Caco-2 (cell line): ENCODE measurements at regions not wholly inside any gene's neighbourhood (a gene's known extent, or its start where the extent isn't known, plus 50 kb on each side); places are given as distances from the start of the nearest gene placed in this dataset.

Experiments used
- BruUV-seq: library from RNA; stranded (reverse); fragments of 400-500 nt; replicated peaks from 2 replicates; lab custom pipeline; 2021; lab: Mats Ljungman, UMichigan
- CTCF ChIA-PET: fragments of 300-600 bp; sonication (Branson Sonifier 250); formaldehyde crosslinking; loops from one replicate; lab custom pipeline; 2022; ENCODE audit warnings: antibody characterized with exemption; lab: Charles Lee
- POLR2A ChIA-PET: fragments of 300-600 bp; sonication (Branson Sonifier 250); formaldehyde crosslinking; loops from one replicate; lab custom pipeline; 2022; ENCODE audit warnings: antibody characterized with exemption; lab: Charles Lee
- DNase-seq, 2 experiments: peaks; one replicate each; pipeline versions ENCODE4 v3.0.0 to v3.0.0-alpha.2; 2020 to 2022
- H3K27me3 ChIP-seq: replicated peaks from 2 replicates; pipeline ENCODE4 v1.6.0; 2011; ENCODE audit warnings: low read length; ENCODE audit not compliant: control insufficient read depth, insufficient read depth
- H3K36me3 ChIP-seq: 2 replicates; pipeline ENCODE4 v1.5.1; 2011; ENCODE audit warnings: low read length; ENCODE audit not compliant: control insufficient read depth, insufficient read depth
- H3K4me1 ChIP-seq: fragments of 250-450 bp; sonication (Bioruptor Pico); 2 replicates; pipeline ENCODE4 v1.5.1; 2020; ENCODE audit warnings: mild to moderate bottlenecking
- H3K4me3 ChIP-seq: 2 replicates; pipeline ENCODE4 v1.5.1; 2011; ENCODE audit warnings: low read depth, mild to moderate bottlenecking, control low read depth, low read length
- H3K9me3 ChIP-seq: fragments of 250-450 bp; sonication (Bioruptor Pico); 2 replicates; pipeline ENCODE4 v1.5.1; 2020; ENCODE audit warnings: mild to moderate bottlenecking, moderate library complexity
- H3K27ac Mint-ChIP-seq: one replicate; pipeline ENCODE4 v1.8.0; 2022; ENCODE audit warnings: mixed read lengths; ENCODE audit not compliant: unreplicated experiment
- H3K27me3 Mint-ChIP-seq: one replicate; pipeline ENCODE4 v1.8.0; 2022; ENCODE audit warnings: mixed read lengths; ENCODE audit not compliant: insufficient read depth, unreplicated experiment
- H3K36me3 Mint-ChIP-seq: one replicate; pipeline ENCODE4 v1.8.0; 2022; ENCODE audit warnings: mild to moderate bottlenecking, mixed read lengths; ENCODE audit not compliant: insufficient read depth, unreplicated experiment
- H3K4me1 Mint-ChIP-seq: one replicate; pipeline ENCODE4 v1.8.0; 2022; ENCODE audit warnings: low read depth, mixed read lengths; ENCODE audit not compliant: unreplicated experiment
- H3K4me3 Mint-ChIP-seq: one replicate; pipeline ENCODE4 v1.8.0; 2022; ENCODE audit warnings: mild to moderate bottlenecking, moderate library complexity, mixed read lengths; ENCODE audit not compliant: unreplicated experiment
- H3K9me3 Mint-ChIP-seq: one replicate; pipeline ENCODE4 v1.8.0; 2022; ENCODE audit warnings: mixed read lengths; ENCODE audit not compliant: unreplicated experiment
- CTCF ChIP-seq, 2 experiments: fragments of 200-600 bp in 1 of 2; IDR thresholded peaks; 1 replicate in 1 of 2; 2 replicates in 1 of 2; pipeline versions ENCODE4 v1.5.1 to v1.8.0; 2011 to 2022; ENCODE audit warnings: antibody characterized with exemption in 1 of 2, control low read depth in 1 of 2, inconsistent platforms in 1 of 2, low read depth in 1 of 2, low read length in 1 of 2, mild to moderate bottlenecking in 1 of 2, moderate library complexity in 1 of 2; ENCODE audit not compliant: insufficient read depth in 1 of 2, severe bottlenecking in 1 of 2, unreplicated experiment in 1 of 2
- intact Hi-C: fragments of 100-400 bp; cut with micrococcal nuclease; formaldehyde crosslinking; loops from one replicate; pipeline ENCODE4 v1.10.0; 2022; ENCODE audit not compliant: unreplicated experiment

- Mint-ChIP-seq H3K4me3 (no peak overlapping the region), H3K27ac (no peak overlapping the region), H3K9me3 (no peaks in the 10 kb centered on the region), H3K27me3 (no peaks in the 10 kb centered on the region), H3K36me3 (no peaks in the 10 kb centered on the region), H3K4me1 (no peaks in the 10 kb centered on the region)
- BruUV-seq, result no TSS peak
- ChIA-PET CTCF (no interaction called here), POLR2A (no interaction called here)
- Histone ChIP-seq H3K27me3 (no peaks in the 10 kb centered on the region), H3K4me1 (peaks cover 22% of the 10 kb centered on the region), H3K36me3 (no peaks in the 10 kb centered on the region), H3K4me3 (no peak overlapping the region), H3K9me3 (no peaks in the 10 kb centered on the region)
- intact Hi-C loops, result no loop called here
- no peak for TF ChIP-seq CTCF (IDR thresholded peaks at IDR 0.05; ENCODE audit: insufficient read depth in 1 of 2, low read depth in 1 of 2, low read length in 1 of 2, severe bottlenecking in 1 of 2, unreplicated experiment in 1 of 2)
- DNase-seq, result peak; percentile 50 to 56
Observed at GRCh38 chr18:57273194-57273593, 79.2 kb upstream of the ST8SIA3 start.

DNA sequence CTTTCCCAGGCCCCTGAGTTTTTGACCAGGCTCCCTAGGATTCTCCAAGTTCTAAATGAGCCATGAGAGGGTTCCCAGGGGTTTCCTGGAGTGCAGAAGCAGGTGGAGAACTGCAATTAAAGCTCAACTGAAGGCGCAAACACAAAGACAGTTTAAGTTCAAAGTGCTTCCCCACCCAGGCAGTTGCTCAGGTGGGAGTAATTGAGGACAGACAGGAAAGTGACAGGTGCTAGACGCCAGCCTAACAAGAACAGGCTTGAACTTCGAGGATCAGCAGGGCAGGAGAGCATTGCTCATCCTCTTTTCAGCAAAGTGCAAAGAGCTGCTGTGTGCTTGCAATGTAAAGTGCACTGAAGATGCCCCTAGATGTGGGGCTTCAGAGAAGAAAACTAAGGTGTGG, 77.2 kb upstream of the ST8SIA3 start:
- no TSS peak for BruUV-seq
- TF ChIP-seq CTCF (IDR thresholded peaks at IDR 0.05; ENCODE audit: insufficient read depth in 1 of 2, low read depth in 1 of 2, low read length in 1 of 2, severe bottlenecking in 1 of 2, unreplicated experiment in 1 of 2), result no peak
- no peak for DNase-seq
- no peaks in the 10 kb centered on the region for H3K9me3 ChIP-seq
- H3K9me3 Mint-ChIP-seq, result no peaks in the 10 kb centered on the region
- H3K36me3 Mint-ChIP-seq, result no peaks in the 10 kb centered on the region
- intact Hi-C loops, result no loop called here
- H3K27me3 ChIP-seq, result no peaks in the 10 kb centered on the region
- H3K4me3 Mint-ChIP-seq, result no peak overlapping the region
- H3K4me1 ChIP-seq, result peaks cover 21% of the 10 kb centered on the region
- no peak overlapping the region for H3K4me3 ChIP-seq
- ChIA-PET CTCF (no interaction called here), POLR2A (no interaction called here)
- H3K27me3 Mint-ChIP-seq, result no peaks in the 10 kb centered on the region
- H3K36me3 ChIP-seq, result no peaks in the 10 kb centered on the region
- no peaks in the 10 kb centered on the region for H3K4me1 Mint-ChIP-seq
- H3K27ac Mint-ChIP-seq, result no peak overlapping the region

GRCh38 chr18:57276829-57277228, 75.5 kb upstream of the ST8SIA3 start:
- Histone ChIP-seq H3K27me3 (no peaks in the 10 kb centered on the region), H3K36me3 (no peaks in the 10 kb centered on the region), H3K9me3 (no peaks in the 10 kb centered on the region), H3K4me3 (no peak overlapping the region), H3K4me1 (peaks cover 18% of the 10 kb centered on the region)
- no peaks in the 10 kb centered on the region for H3K9me3 Mint-ChIP-seq
- H3K27me3 Mint-ChIP-seq, result no peaks in the 10 kb centered on the region
- no peak overlapping the region for H3K27ac Mint-ChIP-seq
- DNase-seq, result no peak
- H3K4me3 Mint-ChIP-seq, result no peak overlapping the region
- no peaks in the 10 kb centered on the region for H3K4me1 Mint-ChIP-seq
- intact Hi-C loops, result no loop called here
- CTCF ChIA-PET, result no interaction called here
- POLR2A ChIA-PET, result no interaction called here
- no TSS peak for BruUV-seq
- no peak for TF ChIP-seq CTCF (IDR thresholded peaks at IDR 0.05; ENCODE audit: insufficient read depth in 1 of 2, low read depth in 1 of 2, low read length in 1 of 2, severe bottlenecking in 1 of 2, unreplicated experiment in 1 of 2)
- no peaks in the 10 kb centered on the region for H3K36me3 Mint-ChIP-seq
